ENCODE measurements at regions not wholly inside any gene's neighbourhood (a gene's known extent, or its start where the extent isn't known, plus 50 kb on each side); places are given as distances from the start of the nearest gene placed in this dataset.

DNA sequence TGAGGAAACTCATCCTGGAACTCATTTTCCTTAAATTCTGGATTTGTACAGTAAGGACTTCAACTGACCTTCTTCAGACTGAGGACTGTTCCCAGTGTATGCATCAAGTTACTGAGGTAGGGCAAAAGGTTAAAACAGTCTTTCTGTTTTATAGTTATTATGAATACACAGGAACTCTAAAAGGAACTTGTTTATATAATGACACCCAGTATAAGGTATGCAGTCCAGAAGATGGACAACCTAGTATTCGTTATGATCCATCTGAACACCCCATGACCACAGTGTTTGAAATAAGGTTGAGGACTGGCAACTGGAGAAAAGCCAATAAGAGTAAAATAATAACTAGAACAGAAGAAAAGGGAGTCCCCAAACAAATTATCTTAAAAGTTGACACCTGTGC, 779.9 kb upstream of the TMEM132C start:
- no peak for TF ChIP-seq CTCF (IDR thresholded peaks at IDR 0.05; ENCODE audit: low read depth, low read length)
- no peak for TF ChIP-seq POLR2A (IDR thresholded peaks at IDR 0.05; ENCODE audit: extremely low read depth, insufficient read length)
- TF ChIP-seq, protein P1, sequence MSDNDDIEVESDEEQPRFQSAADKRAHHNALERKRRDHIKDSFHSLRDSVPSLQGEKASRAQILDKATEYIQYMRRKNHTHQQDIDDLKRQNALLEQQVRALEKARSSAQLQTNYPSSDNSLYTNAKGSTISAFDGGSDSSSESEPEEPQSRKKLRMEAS (IDR thresholded peaks at IDR 0.05; ENCODE audit: low read depth, low read length): no peak
- no peak for TF ChIP-seq MYC (IDR thresholded peaks at IDR 0.05; ENCODE audit: low read depth, low read length)
